Breast epithelium (tissue), 4 donors: ENCODE measurements at regions not wholly inside any gene's neighbourhood (a gene's known extent, or its start where the extent isn't known, plus 50 kb on each side); places are given as distances from the start of the nearest gene placed in this dataset.

ENCODE experiments used
- DNase-seq, 2 donors: peaks; one replicate each; pipeline ENCODE4 v3.0.0-alpha.2; 2019; ENCODE audit warnings: low spot score in 2 of 2
- H3K27ac ChIP-seq, 2 donors: fragments of 200-600 bp; sonication (generic) in 1 of 2; one replicate each; pipeline ENCODE4 v1.5.1; 2016 to 2019; ENCODE audit warnings: mild to moderate bottlenecking in 1 of 2
- H3K27me3 ChIP-seq, 2 donors: fragments of 200-600 bp; sonication (generic) in 1 of 2; one replicate each; pipeline versions ENCODE4 v1.5.1 to v1.6.0; 2017 to 2019; ENCODE audit warnings: control low read depth in 1 of 2, mild to moderate bottlenecking in 1 of 2
- H3K36me3 ChIP-seq: fragments of 200-600 bp; one replicate; pipeline ENCODE4 v1.5.1; 2019
- H3K4me1 ChIP-seq, 2 donors: fragments of 200-600 bp; sonication (generic); one replicate each; pipeline ENCODE4 v1.5.1; 2016 to 2019; ENCODE audit warnings: control low read depth in 1 of 2
- H3K4me3 ChIP-seq, 3 donors: fragments of 200-600 bp; sonication (generic); 1 replicate in 2 of 3; 2 replicates in 1 of 3; pipeline ENCODE4 v1.5.1; 2016 to 2019; ENCODE audit warnings: mild to moderate bottlenecking in 3 of 3, moderate library complexity in 2 of 3
- H3K9me3 ChIP-seq, 2 donors: fragments of 200-600 bp; sonication (generic) in 1 of 2; one replicate each; pipeline ENCODE4 v1.5.1; 2016 to 2019; ENCODE audit warnings: control low read depth in 1 of 2
- POLR2A ChIP-seq: fragments of 450-650 bp; IDR thresholded peaks from one replicate; pipeline ENCODE4 v1.6.1; 2016; ENCODE audit warnings: antibody characterized with exemption, mild to moderate bottlenecking, moderate library complexity
- POLR2AphosphoS5 ChIP-seq, 3 donors: sonication (generic); formaldehyde crosslinking; IDR thresholded peaks; one replicate each; pipeline ENCODE4 v1.6.1; 2017; ENCODE audit warnings: antibody characterized with exemption in 3 of 3
- intact Hi-C: fragments of 100-400 bp; cut with DNase I; formaldehyde crosslinking; loops from one replicate; pipeline ENCODE4 v1.15.1; 2023; ENCODE audit warnings: low total_unique reads
- TF ChIP-seq, protein P1 (sequence below), 3 donors: fragments of 450-650 bp; IDR thresholded peaks; one replicate each; pipeline ENCODE4 v1.5.1; 2016 to 2017; ENCODE audit warnings: antibody characterized with exemption in 3 of 3, mild to moderate bottlenecking in 3 of 3, moderate library complexity in 3 of 3

- no peak overlapping the region for H3K4me3 ChIP-seq
- TF ChIP-seq POLR2AphosphoS5 (IDR thresholded peaks at IDR 0.05) (no peak), POLR2A (no peak)
- TF ChIP-seq, protein P1, sequence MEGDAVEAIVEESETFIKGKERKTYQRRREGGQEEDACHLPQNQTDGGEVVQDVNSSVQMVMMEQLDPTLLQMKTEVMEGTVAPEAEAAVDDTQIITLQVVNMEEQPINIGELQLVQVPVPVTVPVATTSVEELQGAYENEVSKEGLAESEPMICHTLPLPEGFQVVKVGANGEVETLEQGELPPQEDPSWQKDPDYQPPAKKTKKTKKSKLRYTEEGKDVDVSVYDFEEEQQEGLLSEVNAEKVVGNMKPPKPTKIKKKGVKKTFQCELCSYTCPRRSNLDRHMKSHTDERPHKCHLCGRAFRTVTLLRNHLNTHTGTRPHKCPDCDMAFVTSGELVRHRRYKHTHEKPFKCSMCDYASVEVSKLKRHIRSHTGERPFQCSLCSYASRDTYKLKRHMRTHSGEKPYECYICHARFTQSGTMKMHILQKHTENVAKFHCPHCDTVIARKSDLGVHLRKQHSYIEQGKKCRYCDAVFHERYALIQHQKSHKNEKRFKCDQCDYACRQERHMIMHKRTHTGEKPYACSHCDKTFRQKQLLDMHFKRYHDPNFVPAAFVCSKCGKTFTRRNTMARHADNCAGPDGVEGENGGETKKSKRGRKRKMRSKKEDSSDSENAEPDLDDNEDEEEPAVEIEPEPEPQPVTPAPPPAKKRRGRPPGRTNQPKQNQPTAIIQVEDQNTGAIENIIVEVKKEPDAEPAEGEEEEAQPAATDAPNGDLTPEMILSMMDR (IDR thresholded peaks at IDR 0.05): no peak
- intact Hi-C loops: no loop called here
- no peaks in the 10 kb centered on the region for H3K9me3 ChIP-seq
- H3K27me3 ChIP-seq: no peaks in the 10 kb centered on the region
- no peaks in the 10 kb centered on the region for H3K36me3 ChIP-seq
- H3K27ac ChIP-seq: no peak overlapping the region
- no peak for DNase-seq
- no peaks in the 10 kb centered on the region for H3K4me1 ChIP-seq
Observed at GRCh38 chr2:187915810-187916209, 361.6 kb upstream of the TFPI start.

DNA sequence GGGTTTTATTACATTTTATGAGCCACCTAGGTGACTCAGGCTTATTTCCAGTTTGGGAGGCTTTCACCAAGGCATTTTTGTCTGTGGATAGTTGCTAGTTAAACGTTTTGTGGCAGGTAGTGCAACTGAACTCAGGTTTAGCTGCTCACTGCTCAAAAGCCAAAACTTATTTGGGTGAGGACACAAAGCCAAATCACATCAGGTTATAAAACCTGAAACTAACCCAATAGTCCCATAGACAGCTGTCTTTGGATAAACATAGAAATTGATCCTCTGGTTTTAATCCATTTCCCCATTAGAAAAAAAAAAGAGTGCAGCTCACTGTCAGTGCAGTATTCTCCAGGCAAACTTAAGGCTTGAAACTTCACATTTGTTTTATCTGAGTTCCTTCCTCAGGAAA lies 362.6 kb upstream of the TFPI start:
- Histone ChIP-seq H3K27ac (no peak overlapping the region), H3K4me1 (no peaks in the 10 kb centered on the region), H3K9me3 (no peaks in the 10 kb centered on the region), H3K4me3 (no peak overlapping the region), H3K36me3 (no peaks in the 10 kb centered on the region), H3K27me3 (no peaks in the 10 kb centered on the region)
- intact Hi-C loops: no loop called here
- TF ChIP-seq POLR2AphosphoS5 (IDR thresholded peaks at IDR 0.05) (no peak), POLR2A (no peak)
- TF ChIP-seq, protein P1 (IDR thresholded peaks at IDR 0.05): no peak
- DNase-seq: no peak

DNA sequence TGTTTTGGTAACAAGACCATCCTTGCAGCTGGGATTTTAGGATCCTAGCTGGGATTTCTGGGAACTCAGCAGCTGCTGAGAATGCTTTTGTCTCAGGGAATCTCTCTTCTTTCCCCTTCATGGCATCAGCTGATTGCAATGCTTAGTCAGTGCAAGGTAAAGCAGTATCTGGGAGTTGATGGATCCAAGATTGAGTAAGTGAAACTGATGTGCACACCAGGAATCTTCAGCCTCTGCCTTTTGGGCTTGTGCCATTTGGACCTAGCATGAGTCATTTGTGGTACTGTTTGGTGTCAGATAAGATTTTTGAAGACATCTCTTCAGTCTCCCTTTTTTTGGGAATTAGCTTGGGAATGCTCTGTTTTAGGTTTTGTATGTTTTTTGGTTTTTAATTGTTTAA lies 363.3 kb upstream of the TFPI start:
- no peaks in the 10 kb centered on the region for H3K9me3 ChIP-seq
- H3K4me1 ChIP-seq: no peaks in the 10 kb centered on the region
- no peak for DNase-seq
- H3K27ac ChIP-seq: no peak overlapping the region
- H3K36me3 ChIP-seq: no peaks in the 10 kb centered on the region
- intact Hi-C loops: no loop called here
- no peak overlapping the region for H3K4me3 ChIP-seq
- TF ChIP-seq POLR2A (no peak), POLR2AphosphoS5 (IDR thresholded peaks at IDR 0.05) (no peak)
- TF ChIP-seq, protein P1 (IDR thresholded peaks at IDR 0.05): no peak
- no peaks in the 10 kb centered on the region for H3K27me3 ChIP-seq

GRCh38 chr2:187918996-187919821 lies 365.0 kb upstream of the TFPI start:
- Histone ChIP-seq H3K4me1 (no peaks in the 10 kb centered on the region), H3K27ac (no peak overlapping the region), H3K4me3 (no peak overlapping the region), H3K9me3 (no peaks in the 10 kb centered on the region), H3K27me3 (no peaks in the 10 kb centered on the region), H3K36me3 (no peaks in the 10 kb centered on the region)
- intact Hi-C loops: no loop called here
- no peak for TF ChIP-seq POLR2AphosphoS5 (IDR thresholded peaks at IDR 0.05)
- TF ChIP-seq, protein P1 (IDR thresholded peaks at IDR 0.05): no peak
- TF ChIP-seq POLR2A: no peak
- no peak for DNase-seq

- Histone ChIP-seq H3K36me3 (no peaks in the 10 kb centered on the region), H3K4me3 (no peak overlapping the region), H3K27ac (no peak overlapping the region), H3K4me1 (no peaks in the 10 kb centered on the region), H3K27me3 (no peaks in the 10 kb centered on the region), H3K9me3 (no peaks in the 10 kb centered on the region)
- TF ChIP-seq POLR2A: no peak
- TF ChIP-seq, protein P1 (IDR thresholded peaks at IDR 0.05): no peak
- TF ChIP-seq POLR2AphosphoS5 (IDR thresholded peaks at IDR 0.05): no peak
- intact Hi-C loops: no loop called here
- no peak for DNase-seq
Observed at GRCh38 chr2:187920511-187920910, 366.3 kb upstream of the TFPI start.
